ENCODE measurements at regions not wholly inside any gene's neighbourhood (a gene's known extent, or its start where the extent isn't known, plus 50 kb on each side); places are given as distances from the start of the nearest gene placed in this dataset.
A peak's percentile ranks its signal among the peaks of the same experiment; 100 is the strongest.

DNA sequence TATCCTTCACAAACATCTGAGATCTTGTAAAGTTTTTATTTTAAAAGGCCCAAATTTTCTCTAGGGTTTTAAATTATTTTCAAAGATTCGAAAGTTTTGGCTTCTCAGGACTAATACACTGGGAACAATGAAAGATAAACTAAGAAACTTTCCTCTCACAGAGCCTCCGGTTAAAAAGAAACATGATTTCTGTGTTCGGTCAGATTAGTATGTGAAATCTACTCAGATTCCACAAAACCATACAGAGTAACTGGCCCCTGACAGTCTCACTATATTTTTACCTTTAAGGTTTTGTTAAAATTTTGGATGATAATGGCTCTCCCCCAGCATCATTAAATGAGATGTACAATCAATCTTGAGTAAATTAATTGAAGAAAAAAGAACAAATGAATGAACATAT lies 471.0 kb downstream of the COL12A1 start:
- TF ChIP-seq CTCF (IDR thresholded peaks at IDR 0.05; ENCODE audit: borderline replicate concordance, extremely low read depth, insufficient read depth) = no peak
- Histone ChIP-seq H3K9me3 (ENCODE audit: control insufficient read depth in 2 of 3, insufficient read depth in 1 of 3, low read length in 3 of 3) (peaks cover 0 to 7% (median 0%) of the 10 kb centered on the region in 3 donors), H3K27ac (ENCODE audit: low read depth in 2 of 2, low read length in 2 of 2) (no peak overlapping the region), H3K4me3 (ENCODE audit: low read length in 3 of 3) (no peak overlapping the region), H3K27me3 (ENCODE audit: control insufficient read depth, insufficient read depth, low read length) (no peaks in the 10 kb centered on the region), H3K9ac (ENCODE audit: low read length in 3 of 3) (no peak overlapping the region), H3K4me1 (ENCODE audit: control insufficient read depth in 2 of 3, insufficient read depth in 2 of 3, low read depth in 1 of 3, low read length in 3 of 3) (no peaks in the 10 kb centered on the region), H3K36me3 (ENCODE audit: control insufficient read depth in 2 of 3, insufficient read depth in 3 of 3, low read length in 3 of 3) (no peaks in the 10 kb centered on the region)
- FAIRE-seq (no peak), DNase-seq (no peak)
- intact Hi-C loops (cut with DNase I) = no loop called here

DNA sequence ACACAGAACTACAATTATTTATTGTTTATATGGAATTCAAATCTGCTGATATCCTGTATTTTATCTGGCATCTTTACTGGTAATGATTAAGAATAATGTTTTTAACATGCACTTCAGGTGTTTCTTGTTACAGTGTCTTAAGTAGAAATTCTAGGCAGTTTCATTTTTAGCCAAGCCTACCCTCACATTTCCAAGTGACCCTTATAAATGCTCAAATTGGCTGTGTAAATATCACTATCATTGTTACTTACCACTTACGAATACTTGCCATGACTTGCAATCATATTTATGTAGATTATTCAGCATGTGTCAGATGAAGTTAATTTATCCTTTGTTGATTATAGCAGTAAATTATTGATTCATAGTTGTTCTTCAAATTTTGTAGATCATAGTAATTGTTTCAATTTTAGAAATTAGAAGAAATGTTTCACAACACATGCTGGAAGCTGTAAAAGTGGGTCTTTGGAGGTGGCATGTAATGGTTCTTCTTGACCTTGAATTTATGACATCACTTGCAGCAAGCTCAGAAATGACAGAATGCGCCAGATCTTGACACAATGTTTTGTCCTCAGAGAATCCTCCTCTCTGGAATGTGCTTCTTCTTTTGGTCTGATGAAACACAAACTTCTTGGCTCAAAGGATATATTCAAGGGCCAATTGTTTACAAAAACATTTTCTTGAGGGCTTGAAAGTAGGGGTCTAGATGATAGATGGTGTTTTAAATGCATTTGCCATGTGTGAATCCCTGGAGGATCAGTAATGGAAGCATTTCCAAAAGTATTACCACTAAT lies 471.8 kb downstream of the COL12A1 start:
- intact Hi-C loops (cut with DNase I) = no loop called here

DNA sequence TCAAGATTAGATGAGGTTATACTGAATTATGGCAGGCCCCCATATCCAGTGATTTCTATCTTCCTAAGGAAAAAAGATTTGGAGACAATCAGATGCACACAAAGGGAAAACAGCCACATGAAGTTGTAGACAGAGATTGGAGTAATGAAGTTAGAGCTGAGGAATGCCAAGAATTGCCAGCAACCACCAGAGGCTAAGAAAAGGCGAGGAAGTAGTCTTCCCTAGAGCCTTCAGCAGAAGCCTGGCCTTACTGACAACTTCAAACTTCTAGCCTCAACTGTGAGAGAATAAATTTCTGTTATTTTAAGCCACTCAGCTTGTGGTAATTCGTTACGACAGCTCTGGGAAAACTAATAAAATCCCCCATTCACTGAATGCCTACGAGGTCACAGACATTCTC lies 473.9 kb downstream of the COL12A1 start:
- FAIRE-seq = no peak
- no peak for TF ChIP-seq CTCF (IDR thresholded peaks at IDR 0.05; ENCODE audit: borderline replicate concordance, extremely low read depth, insufficient read depth)

More for the DNA sequence above, 471.8 kb downstream of the COL12A1 start:
- H3K4me1 ChIP-seq (ENCODE audit: control insufficient read depth in 2 of 3, insufficient read depth in 2 of 3, low read depth in 1 of 3, low read length in 3 of 3) = no peaks in the 10 kb centered on the region
- H3K27ac ChIP-seq (ENCODE audit: low read depth in 2 of 2, low read length in 2 of 2) = no peak overlapping the region
- no peak overlapping the region for H3K4me3 ChIP-seq (ENCODE audit: low read length in 3 of 3)
- no peak for DNase-seq
- H3K9me3 ChIP-seq (ENCODE audit: control insufficient read depth in 2 of 3, insufficient read depth in 1 of 3, low read length in 3 of 3) = peaks cover 0 to 7% (median 0%) of the 10 kb centered on the region in 3 donors
- H3K9ac ChIP-seq (ENCODE audit: low read length in 3 of 3) = no peak overlapping the region
- no peak for FAIRE-seq
- no peaks in the 10 kb centered on the region for H3K27me3 ChIP-seq (ENCODE audit: control insufficient read depth, insufficient read depth, low read length)
- TF ChIP-seq CTCF (IDR thresholded peaks at IDR 0.05; ENCODE audit: borderline replicate concordance, extremely low read depth, insufficient read depth) = no peak
- H3K36me3 ChIP-seq (ENCODE audit: control insufficient read depth in 2 of 3, insufficient read depth in 3 of 3, low read length in 3 of 3) = no peaks in the 10 kb centered on the region

More for the DNA sequence above, 473.9 kb downstream of the COL12A1 start:
- no peak overlapping the region for H3K4me3 ChIP-seq (ENCODE audit: low read length in 3 of 3)
- H3K9me3 ChIP-seq (ENCODE audit: control insufficient read depth in 2 of 3, insufficient read depth in 1 of 3, low read length in 3 of 3) = peaks cover 0 to 4% (median 0%) of the 10 kb centered on the region in 3 donors
- peak in 1 of 5 donors; percentile 4 for DNase-seq
- no peak overlapping the region for H3K9ac ChIP-seq (ENCODE audit: low read length in 3 of 3)
- intact Hi-C loops (cut with DNase I) = no loop called here
- no peaks in the 10 kb centered on the region for H3K4me1 ChIP-seq (ENCODE audit: control insufficient read depth in 2 of 3, insufficient read depth in 2 of 3, low read depth in 1 of 3, low read length in 3 of 3)
- H3K27ac ChIP-seq (ENCODE audit: low read depth in 2 of 2, low read length in 2 of 2) = no peak overlapping the region
- no peaks in the 10 kb centered on the region for H3K36me3 ChIP-seq (ENCODE audit: control insufficient read depth in 2 of 3, insufficient read depth in 3 of 3, low read length in 3 of 3)
- no peaks in the 10 kb centered on the region for H3K27me3 ChIP-seq (ENCODE audit: control insufficient read depth, insufficient read depth, low read length)
